C1 segment of cervical spinal cord (tissue), 14 donors: ENCODE measurements at regions not wholly inside any gene's neighbourhood (a gene's known extent, or its start where the extent isn't known, plus 50 kb on each side); places are given as distances from the start of the nearest gene placed in this dataset.

Experiments used
- DNase-seq, 14 donors: peaks; one replicate each; lab custom pipeline; 2025; lab: John Stamatoyannopoulos, UW

GRCh38 chr2:14255135-14255820, 377.2 kb upstream of the LRATD1 start:
- no peak for DNase-seq

- no peak for DNase-seq
Measured at GRCh38 chr2:14256890-14257289, 375.6 kb upstream of the LRATD1 start.

GRCh38 chr2:14257801-14258507, 374.6 kb upstream of the LRATD1 start:
- no peak for DNase-seq

GRCh38 chr2:14261771-14262170, 370.7 kb upstream of the LRATD1 start:
- DNase-seq, result no peak

- DNase-seq, result no peak
Measured at GRCh38 chr2:14263053-14263452, 369.5 kb upstream of the LRATD1 start.

GRCh38 chr2:14270036-14270582, 362.4 kb upstream of the LRATD1 start:
- no peak for DNase-seq

- no peak for DNase-seq
Measured at GRCh38 chr2:14272396-14273075, 360.0 kb upstream of the LRATD1 start.

GRCh38 chr2:14273650-14274049, 358.9 kb upstream of the LRATD1 start:
- no peak for DNase-seq

- DNase-seq, result no peak
Measured at GRCh38 chr2:14284244-14284643, 348.3 kb upstream of the LRATD1 start.

- DNase-seq, result no peak
Measured at GRCh38 chr2:14285812-14286211, 346.7 kb upstream of the LRATD1 start.

- DNase-seq, result no peak
Measured at GRCh38 chr2:14288016-14288415, 344.5 kb upstream of the LRATD1 start.

- DNase-seq, result no peak
Measured at GRCh38 chr2:14292964-14293363, 339.6 kb upstream of the LRATD1 start.

GRCh38 chr2:14297340-14297739, 335.2 kb upstream of the LRATD1 start:
- DNase-seq, result no peak

GRCh38 chr2:14297906-14298305, 334.6 kb upstream of the LRATD1 start:
- DNase-seq, result no peak

- DNase-seq, result no peak
Measured at GRCh38 chr2:14301331-14301730, 331.2 kb upstream of the LRATD1 start.

- no peak for DNase-seq
Measured at GRCh38 chr2:14303366-14304115, 329.0 kb upstream of the LRATD1 start.

- no peak for DNase-seq
Measured at GRCh38 chr2:14304326-14304725, 328.2 kb upstream of the LRATD1 start.

GRCh38 chr2:14306268-14306861, 326.2 kb upstream of the LRATD1 start:
- DNase-seq, result no peak

- no peak for DNase-seq
Measured at GRCh38 chr2:14313341-14313740, 319.2 kb upstream of the LRATD1 start.

GRCh38 chr2:14316594-14316993, 315.9 kb upstream of the LRATD1 start:
- no peak for DNase-seq

- DNase-seq, result no peak
Measured at GRCh38 chr2:14321357-14321756, 311.2 kb upstream of the LRATD1 start.
